GM12878 (cell line): ENCODE measurements at regions not wholly inside any gene's neighbourhood (a gene's known extent, or its start where the extent isn't known, plus 50 kb on each side); places are given as distances from the start of the nearest gene placed in this dataset.

Source experiments
- ATAC-seq: fragments of 200-7000 bp; cut with Tn5 transposase; 3 replicates; pipeline ENCODE4 v1.9.1; 2020; ENCODE audit warnings: mild to moderate bottlenecking, moderate library complexity
- BruUV-seq: library from RNA; stranded (reverse); fragments of 400-500 nt; replicated peaks from 2 replicates; lab custom pipeline; 2021; lab: Mats Ljungman, UMichigan
- CTCF ChIA-PET: fragments of 300-600 bp; sonication (Branson Sonifier 250); formaldehyde crosslinking; extraction: SDS; loops from one replicate; lab custom pipeline; 2021; ENCODE audit warnings: inconsistent platforms; lab: Yijun Ruan, JAX
- POLR2A ChIA-PET: fragments of 350-600 bp; formaldehyde crosslinking; extraction: SDS; loops from one replicate; lab custom pipeline; 2021; ENCODE audit warnings: inconsistent platforms; lab: Charles Lee
- RAD21 ChIA-PET: fragments of 300-600 bp; sonication (Branson Sonifier 250); formaldehyde crosslinking; loops from one replicate; lab custom pipeline; 2023; ENCODE audit warnings: antibody characterized with exemption; ENCODE audit not compliant: unreplicated experiment; lab: Charles Lee
- SMC1A ChIA-PET: fragments of 300-600 bp; sonication (Branson Sonifier 250); formaldehyde crosslinking; loops from one replicate; lab custom pipeline; 2023; ENCODE audit not compliant: unreplicated experiment, uncharacterized antibody; lab: Charles Lee
- DNase-seq: peaks from one replicate; pipeline ENCODE4 v3.0.0-alpha.2; 2011; ENCODE audit warnings: low read depth, low spot score
- FAIRE-seq: peaks from 3 replicates; lab custom pipeline; 2011; peaks lifted over from hg19 to GRCh38; lab: Jason Lieb, UNC
- H2AFZ ChIP-seq: 2 replicates; pipeline ENCODE4 v1.6.0; 2011; ENCODE audit warnings: low read depth, low read length, control low read depth; ENCODE audit not compliant: control insufficient read depth
- H3K27ac ChIP-seq: 2 replicates; pipeline ENCODE4 v1.5.1; 2011; ENCODE audit warnings: control low read depth; ENCODE audit not compliant: control insufficient read depth, insufficient read depth
- H3K27me3 ChIP-seq, 2 experiments: replicated peaks in 1 of 2; 2 replicates each; pipeline versions ENCODE4 v1.6.0 to v1.6.1; 2011; ENCODE audit warnings: low read length in 1 of 2; ENCODE audit not compliant: control insufficient read depth in 2 of 2, insufficient read depth in 2 of 2
- H3K36me3 ChIP-seq, 2 experiments: 2 replicates each; pipeline ENCODE4 v1.5.1; 2011; ENCODE audit warnings: low read length in 1 of 2; ENCODE audit not compliant: control insufficient read depth in 2 of 2, insufficient read depth in 2 of 2
- H3K4me1 ChIP-seq: 2 replicates; pipeline ENCODE4 v1.6.1; 2011; ENCODE audit warnings: mild to moderate bottlenecking, low read length, moderate library complexity, mixed read lengths; ENCODE audit not compliant: control insufficient read depth, insufficient read depth
- H3K4me2 ChIP-seq: 2 replicates; pipeline ENCODE4 v1.6.0; 2011; ENCODE audit warnings: control low read depth; ENCODE audit not compliant: control insufficient read depth, insufficient read depth
- H3K4me3 ChIP-seq: fragments of 200-600 bp; sonication (generic); 2 replicates; pipeline ENCODE4 v1.5.1; 2016
- H3K79me2 ChIP-seq: 2 replicates; pipeline ENCODE4 v1.6.0; 2011; ENCODE audit warnings: low read length; ENCODE audit not compliant: control insufficient read depth, insufficient read depth
- H3K9ac ChIP-seq: 2 replicates; pipeline ENCODE4 v1.8.0; 2011; ENCODE audit warnings: low read length, control low read depth, mixed read lengths; ENCODE audit not compliant: control insufficient read depth, insufficient read depth
- H3K9me3 ChIP-seq: replicated peaks from 3 replicates; pipeline ENCODE4 v1.5.1; 2011; ENCODE audit warnings: mild to moderate bottlenecking, low read length; ENCODE audit not compliant: control insufficient read depth, insufficient read depth
- H4K20me1 ChIP-seq: 2 replicates; pipeline ENCODE4 v1.6.0; 2011; ENCODE audit not compliant: control insufficient read depth, insufficient read depth
- CBX3 ChIP-seq: fragments of 200-600 bp; sonication (generic); IDR thresholded peaks from 2 replicates; pipeline ENCODE4 v1.6.1; 2016; ENCODE audit warnings: low read depth, borderline replicate concordance
- CREB1 ChIP-seq: IDR thresholded peaks from 2 replicates; pipeline ENCODE4 v1.6.1; 2012; ENCODE audit warnings: low read depth, mild to moderate bottlenecking, inconsistent platforms
- EED ChIP-seq: sonication (generic); IDR thresholded peaks from 2 replicates; pipeline ENCODE4 v1.6.1; 2016; ENCODE audit warnings: antibody characterized with exemption, low read depth
- IRF5 ChIP-seq: fragments of 450-650 bp; IDR thresholded peaks from 2 replicates; pipeline ENCODE4 v1.6.1; 2017; ENCODE audit warnings: borderline replicate concordance
- RFX5 ChIP-seq: IDR thresholded peaks from 2 replicates; pipeline ENCODE4 v1.6.1; 2011; ENCODE audit warnings: low read depth, low read length, improper control_type of control experiment
- SKIL ChIP-seq: fragments of 450-650 bp; IDR thresholded peaks from 2 replicates; pipeline ENCODE4 v1.6.1; 2017; ENCODE audit warnings: mild to moderate bottlenecking, low read depth, inconsistent platforms; ENCODE audit not compliant: poor library complexity, severe bottlenecking
- SREBF1 ChIP-seq: IDR thresholded peaks from 2 replicates; pipeline ENCODE4 v1.6.1; 2012; ENCODE audit warnings: mild to moderate bottlenecking, low read length
- WRNIP1 ChIP-seq: IDR thresholded peaks from 2 replicates; pipeline ENCODE4 v1.6.1; 2011; ENCODE audit warnings: low read depth, low read length, improper control_type of control experiment, borderline replicate concordance
- ZBTB33 ChIP-seq: fragments of 450-650 bp; IDR thresholded peaks from 2 replicates; pipeline ENCODE4 v1.6.1; 2017; ENCODE audit warnings: mild to moderate bottlenecking
- WGBS: methylation state at CpG from one replicate; pipeline ENCODE4 v1.1.6; 2016; ENCODE audit warnings: low lambda C conversion rate; ENCODE audit not compliant: insufficient replicate concordance, insufficient coverage; ENCODE audit errors: missing lambda C conversion rate; 5-methylcytosine and 5-hydroxymethylcytosine counted together
- in situ Hi-C: fragments of 300-500 bp; cut with MboI; formaldehyde crosslinking; loops from 9 replicates; pipeline ENCODE4 v1.14.3; 2018; ENCODE audit warnings: mixed read lengths
- intact Hi-C: fragments of 100-400 bp; cut with micrococcal nuclease; formaldehyde crosslinking; loops from one replicate; pipeline ENCODE4 v1.14.2; 2022; ENCODE audit not compliant: unreplicated experiment
- TF ChIP-seq, protein P1 (sequence below): fragments of 450-650 bp; IDR thresholded peaks from 2 replicates; pipeline ENCODE4 v1.6.1; 2017; ENCODE audit warnings: mild to moderate bottlenecking, moderate library complexity
- TF ChIP-seq, protein P2 (sequence below): IDR thresholded peaks from 2 replicates; pipeline ENCODE4 v1.6.1; 2011; ENCODE audit warnings: borderline replicate concordance, low read depth, mild to moderate bottlenecking, moderate library complexity, mixed read lengths, low read length; ENCODE audit not compliant: insufficient read depth; ENCODE audit errors: extremely low read length
- TF ChIP-seq, protein P3 (sequence below): fragments of 450-650 bp; conservative IDR thresholded peaks from 2 replicates; pipeline ENCODE4 v1.6.1; 2017; ENCODE audit warnings: mild to moderate bottlenecking, moderate library complexity

DNA sequence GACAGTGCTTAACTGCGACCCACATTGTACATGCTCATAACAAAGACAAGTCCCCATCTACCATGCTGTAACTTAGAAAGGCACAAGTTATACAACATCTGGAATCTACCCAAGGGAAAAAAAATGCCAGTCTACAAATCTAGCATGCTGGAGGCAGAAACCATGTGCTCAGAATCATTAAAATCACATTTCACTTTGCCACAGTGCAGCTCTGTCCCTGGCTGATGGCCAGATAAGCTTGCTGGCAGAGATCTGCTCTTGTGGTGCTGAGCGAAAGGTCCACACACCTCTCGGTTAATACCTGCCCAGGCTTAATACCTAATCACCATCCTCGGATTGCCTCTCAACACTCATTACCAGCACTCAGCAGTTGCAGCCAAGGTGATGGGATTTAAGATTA lies 74.1 kb upstream of the UQCRFS1 start:
- TF ChIP-seq CREB1 = no peak
- TF ChIP-seq, protein P1, sequence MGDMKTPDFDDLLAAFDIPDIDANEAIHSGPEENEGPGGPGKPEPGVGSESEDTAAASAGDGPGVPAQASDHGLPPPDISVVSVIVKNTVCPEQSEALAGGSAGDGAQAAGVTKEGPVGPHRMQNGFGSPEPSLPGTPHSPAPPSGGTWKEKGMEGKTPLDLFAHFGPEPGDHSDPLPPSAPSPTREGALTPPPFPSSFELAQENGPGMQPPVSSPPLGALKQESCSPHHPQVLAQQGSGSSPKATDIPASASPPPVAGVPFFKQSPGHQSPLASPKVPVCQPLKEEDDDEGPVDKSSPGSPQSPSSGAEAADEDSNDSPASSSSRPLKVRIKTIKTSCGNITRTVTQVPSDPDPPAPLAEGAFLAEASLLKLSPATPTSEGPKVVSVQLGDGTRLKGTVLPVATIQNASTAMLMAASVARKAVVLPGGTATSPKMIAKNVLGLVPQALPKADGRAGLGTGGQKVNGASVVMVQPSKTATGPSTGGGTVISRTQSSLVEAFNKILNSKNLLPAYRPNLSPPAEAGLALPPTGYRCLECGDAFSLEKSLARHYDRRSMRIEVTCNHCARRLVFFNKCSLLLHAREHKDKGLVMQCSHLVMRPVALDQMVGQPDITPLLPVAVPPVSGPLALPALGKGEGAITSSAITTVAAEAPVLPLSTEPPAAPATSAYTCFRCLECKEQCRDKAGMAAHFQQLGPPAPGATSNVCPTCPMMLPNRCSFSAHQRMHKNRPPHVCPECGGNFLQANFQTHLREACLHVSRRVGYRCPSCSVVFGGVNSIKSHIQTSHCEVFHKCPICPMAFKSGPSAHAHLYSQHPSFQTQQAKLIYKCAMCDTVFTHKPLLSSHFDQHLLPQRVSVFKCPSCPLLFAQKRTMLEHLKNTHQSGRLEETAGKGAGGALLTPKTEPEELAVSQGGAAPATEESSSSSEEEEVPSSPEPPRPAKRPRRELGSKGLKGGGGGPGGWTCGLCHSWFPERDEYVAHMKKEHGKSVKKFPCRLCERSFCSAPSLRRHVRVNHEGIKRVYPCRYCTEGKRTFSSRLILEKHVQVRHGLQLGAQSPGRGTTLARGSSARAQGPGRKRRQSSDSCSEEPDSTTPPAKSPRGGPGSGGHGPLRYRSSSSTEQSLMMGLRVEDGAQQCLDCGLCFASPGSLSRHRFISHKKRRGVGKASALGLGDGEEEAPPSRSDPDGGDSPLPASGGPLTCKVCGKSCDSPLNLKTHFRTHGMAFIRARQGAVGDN = no peak
- no peak for TF ChIP-seq IRF5
- TF ChIP-seq, protein P2, sequence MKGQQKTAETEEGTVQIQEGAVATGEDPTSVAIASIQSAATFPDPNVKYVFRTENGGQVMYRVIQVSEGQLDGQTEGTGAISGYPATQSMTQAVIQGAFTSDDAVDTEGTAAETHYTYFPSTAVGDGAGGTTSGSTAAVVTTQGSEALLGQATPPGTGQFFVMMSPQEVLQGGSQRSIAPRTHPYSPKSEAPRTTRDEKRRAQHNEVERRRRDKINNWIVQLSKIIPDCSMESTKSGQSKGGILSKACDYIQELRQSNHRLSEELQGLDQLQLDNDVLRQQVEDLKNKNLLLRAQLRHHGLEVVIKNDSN = no peak
- TF ChIP-seq SKIL = no peak
- TF ChIP-seq ZBTB33 = no peak
- TF ChIP-seq, protein P3, sequence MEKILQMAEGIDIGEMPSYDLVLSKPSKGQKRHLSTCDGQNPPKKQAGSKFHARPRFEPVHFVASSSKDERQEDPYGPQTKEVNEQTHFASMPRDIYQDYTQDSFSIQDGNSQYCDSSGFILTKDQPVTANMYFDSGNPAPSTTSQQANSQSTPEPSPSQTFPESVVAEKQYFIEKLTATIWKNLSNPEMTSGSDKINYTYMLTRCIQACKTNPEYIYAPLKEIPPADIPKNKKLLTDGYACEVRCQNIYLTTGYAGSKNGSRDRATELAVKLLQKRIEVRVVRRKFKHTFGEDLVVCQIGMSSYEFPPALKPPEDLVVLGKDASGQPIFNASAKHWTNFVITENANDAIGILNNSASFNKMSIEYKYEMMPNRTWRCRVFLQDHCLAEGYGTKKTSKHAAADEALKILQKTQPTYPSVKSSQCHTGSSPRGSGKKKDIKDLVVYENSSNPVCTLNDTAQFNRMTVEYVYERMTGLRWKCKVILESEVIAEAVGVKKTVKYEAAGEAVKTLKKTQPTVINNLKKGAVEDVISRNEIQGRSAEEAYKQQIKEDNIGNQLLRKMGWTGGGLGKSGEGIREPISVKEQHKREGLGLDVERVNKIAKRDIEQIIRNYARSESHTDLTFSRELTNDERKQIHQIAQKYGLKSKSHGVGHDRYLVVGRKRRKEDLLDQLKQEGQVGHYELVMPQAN = no peak
- TF ChIP-seq SREBF1 = no peak
- no peak for TF ChIP-seq RFX5
- TF ChIP-seq EED = no peak
- no peak for TF ChIP-seq CBX3
- no peak for TF ChIP-seq WRNIP1
- no peaks in the 10 kb centered on the region for H3K9me3 ChIP-seq
- no peak overlapping the region for H3K4me3 ChIP-seq
- H3K27ac ChIP-seq = no peak overlapping the region
- no peaks in the 10 kb centered on the region for H3K79me2 ChIP-seq
- FAIRE-seq (no peak), ATAC-seq (no peak), DNase-seq (no peak)
- no peak overlapping the region for H3K4me2 ChIP-seq
- H3K27me3 ChIP-seq = no peaks in the 10 kb centered on the region
- CTCF ChIA-PET = no interaction called here
- BruUV-seq = no TSS peak
- SMC1A ChIA-PET = no interaction called here
- POLR2A ChIA-PET = no interaction called here
- in situ Hi-C loops = no loop called here
- 22% methylated on average over 4 of the region's 4 CpGs for WGBS
- RAD21 ChIA-PET = no interaction called here
- intact Hi-C loops = no loop called here
- no peaks in the 10 kb centered on the region for H4K20me1 ChIP-seq
- no peak overlapping the region for H3K9ac ChIP-seq
- no peaks in the 10 kb centered on the region for H3K36me3 ChIP-seq
- no peak overlapping the region for H2AFZ ChIP-seq
- H3K4me1 ChIP-seq = no peaks in the 10 kb centered on the region
